GM12864 (cell line): ENCODE measurements at regions not wholly inside any gene's neighbourhood (a gene's known extent, or its start where the extent isn't known, plus 50 kb on each side); places are given as distances from the start of the nearest gene placed in this dataset.
"Not testable (repeated sequence)": the region's sequence is repeated elsewhere in the genome, so short reads cannot be mapped to it uniquely, and the experiment has no call there.

Experiments
- DNase-seq: peaks from one replicate; pipeline ENCODE4 v3.0.0-alpha.2; 2011; ENCODE audit warnings: low read depth
- H3K4me3 ChIP-seq: 2 replicates; pipeline ENCODE4 v1.5.1; 2011; ENCODE audit warnings: mild to moderate bottlenecking, low read depth, low read length, control low read depth
- CTCF ChIP-seq: IDR thresholded peaks from 2 replicates; pipeline ENCODE4 v1.5.1; 2011; ENCODE audit warnings: low read depth, mild to moderate bottlenecking, moderate library complexity, low read length, control low read depth, inconsistent platforms; ENCODE audit errors: missing control alignments

- H3K4me3 ChIP-seq, result not testable (repeated sequence)
These were observed 51.9 kb downstream of the DIPK2A start for GRCh38 chr3:144023543-144023942.

GRCh38 chr3:144028798-144029411 lies 57.3 kb downstream of the DIPK2A start:
- peak; percentile 76 for DNase-seq
- no peak overlapping the region for H3K4me3 ChIP-seq
- no peak for TF ChIP-seq CTCF

More at GRCh38 chr3:144023543-144023942, 51.9 kb downstream of the DIPK2A start:
- not testable (repeated sequence) for DNase-seq

- no peak overlapping the region for H3K4me3 ChIP-seq
- no peak for TF ChIP-seq CTCF
- DNase-seq, result no peak
These were observed 58.1 kb downstream of the DIPK2A start for GRCh38 chr3:144029769-144030168.

GRCh38 chr3:144031938-144032337 lies 60.3 kb downstream of the DIPK2A start:
- no peak for TF ChIP-seq CTCF
- DNase-seq, result no peak
- H3K4me3 ChIP-seq, result no peak overlapping the region

- no peak for DNase-seq
- TF ChIP-seq CTCF, result no peak
- H3K4me3 ChIP-seq, result no peak overlapping the region; the same call in 1 of the 2 replicates
These were observed 61.1 kb downstream of the DIPK2A start for GRCh38 chr3:144032531-144033239.

- H3K4me3 ChIP-seq, result no peak overlapping the region
- no peak for TF ChIP-seq CTCF
- no peak for DNase-seq
These were observed 61.6 kb downstream of the DIPK2A start for GRCh38 chr3:144033240-144033589.

- no peak for TF ChIP-seq CTCF
- no peak for DNase-seq
- no peak overlapping the region for H3K4me3 ChIP-seq
These were observed 62.2 kb downstream of the DIPK2A start for GRCh38 chr3:144033863-144034262.
